Body of pancreas (tissue), 4 donors: ENCODE measurements at regions not wholly inside any gene's neighbourhood (a gene's known extent, or its start where the extent isn't known, plus 50 kb on each side); places are given as distances from the start of the nearest gene placed in this dataset.

Experiments used
- ATAC-seq: fragments of 150-250 bp; one replicate; pipeline ENCODE4 v1.9.1; 2016
- DNase-seq, 4 donors: peaks; one replicate each; pipeline ENCODE4 v3.0.0-alpha.2; 2019
- H3K27ac ChIP-seq, 4 donors: fragments of 200-600 bp; sonication (generic); 1 replicate in 3 of 4; 2 replicates in 1 of 4; pipeline versions ENCODE4 v1.5.1 to v1.6.1; 2016 to 2019; ENCODE audit warnings: mild to moderate bottlenecking in 1 of 4, mixed read lengths in 1 of 4, moderate library complexity in 1 of 4
- H3K27me3 ChIP-seq, 2 donors: fragments of 200-600 bp; sonication (generic); one replicate each; pipeline ENCODE4 v1.6.0; 2016; ENCODE audit warnings: mild to moderate bottlenecking in 1 of 2
- H3K36me3 ChIP-seq, 2 donors: fragments of 200-600 bp; sonication (generic); replicated peaks in 1 of 2; 2 replicates each; pipeline ENCODE4 v1.5.1; 2016; ENCODE audit warnings: low read depth in 2 of 2; ENCODE audit not compliant: insufficient read depth in 1 of 2
- H3K4me1 ChIP-seq: fragments of 200-600 bp; sonication (generic); one replicate; pipeline ENCODE4 v1.6.0; 2016
- H3K4me3 ChIP-seq, 2 donors: fragments of 200-600 bp; sonication (generic); 1 replicate in 1 of 2; 2 replicates in 1 of 2; pipeline ENCODE4 v1.5.1; 2016 to 2019
- H3K9me3 ChIP-seq, 3 donors: fragments of 200-600 bp; sonication (generic); 1 replicate in 2 of 3; 2 replicates in 1 of 3; pipeline ENCODE4 v1.5.1; 2016
- CTCF ChIP-seq, 7 experiments: fragments of 450-650 bp in 4 of 7; fragments of 200-600 bp in 3 of 7; sonication (generic) in 3 of 7; IDR thresholded peaks; one replicate each; pipeline ENCODE4 v1.5.1; 2016 to 2019; ENCODE audit warnings: antibody characterized with exemption in 7 of 7
- POLR2A ChIP-seq, 3 donors: fragments of 450-650 bp; IDR thresholded peaks; one replicate each; pipeline ENCODE4 v1.6.1; 2016; ENCODE audit warnings: antibody characterized with exemption in 3 of 3, mild to moderate bottlenecking in 2 of 3
- WGBS, 2 donors: methylation state at CpG; one replicate each; pipeline ENCODE4 v1.1.5; 2017; 5-methylcytosine and 5-hydroxymethylcytosine counted together
- intact Hi-C: fragments of 100-400 bp; cut with DNase I; formaldehyde crosslinking; loops from one replicate; pipeline ENCODE4 v1.15.1; 2023

- ATAC-seq (no peak), DNase-seq (no peak)
- intact Hi-C loops: no loop called here
- no peak overlapping the region for H3K27ac ChIP-seq
- H3K27me3 ChIP-seq: no peaks in the 10 kb centered on the region
- H3K36me3 ChIP-seq: no peaks in the 10 kb centered on the region
- no peak overlapping the region for H3K4me3 ChIP-seq
- TF ChIP-seq CTCF (IDR thresholded peaks at IDR 0.05): no peak
- no peak for TF ChIP-seq POLR2A (IDR thresholded peaks at IDR 0.05)
- no peaks in the 10 kb centered on the region for H3K9me3 ChIP-seq
- no peaks in the 10 kb centered on the region for H3K4me1 ChIP-seq
Observed at GRCh38 chr5:72695659-72696058, 120.8 kb upstream of the TNPO1 start.

- ATAC-seq: no peak
- TF ChIP-seq POLR2A (IDR thresholded peaks at IDR 0.05) (no peak), CTCF (IDR thresholded peaks at IDR 0.05) (no peak)
- WGBS, 2 donors: 87 to 92% methylated on average over 2 of the region's 2 CpGs
Observed at GRCh38 chr5:72694856-72695255, 121.6 kb upstream of the TNPO1 start.

GRCh38 chr5:72693546-72694205, 122.8 kb upstream of the TNPO1 start:
- TF ChIP-seq POLR2A (IDR thresholded peaks at IDR 0.05) (no peak), CTCF (IDR thresholded peaks at IDR 0.05) (no peak)
- intact Hi-C loops: no loop called here
- Histone ChIP-seq H3K36me3 (no peaks in the 10 kb centered on the region), H3K9me3 (no peaks in the 10 kb centered on the region), H3K27me3 (no peaks in the 10 kb centered on the region), H3K4me3 (no peak overlapping the region), H3K27ac (no peak overlapping the region), H3K4me1 (no peaks in the 10 kb centered on the region)
- ATAC-seq: no peak
- 49 to 52% methylated on average over 5 of the region's 5 CpGs for WGBS, 2 donors
- no peak for DNase-seq

More at GRCh38 chr5:72694856-72695255, 121.6 kb upstream of the TNPO1 start:
- no peaks in the 10 kb centered on the region for H3K4me1 ChIP-seq
- DNase-seq: no peak
- intact Hi-C loops: no loop called here
- no peak overlapping the region for H3K27ac ChIP-seq
- H3K4me3 ChIP-seq: no peak overlapping the region
- H3K27me3 ChIP-seq: no peaks in the 10 kb centered on the region
- H3K36me3 ChIP-seq: no peaks in the 10 kb centered on the region
- H3K9me3 ChIP-seq: no peaks in the 10 kb centered on the region

GRCh38 chr5:72692651-72693442, 123.6 kb upstream of the TNPO1 start:
- no peaks in the 10 kb centered on the region for H3K36me3 ChIP-seq
- no peaks in the 10 kb centered on the region for H3K9me3 ChIP-seq
- intact Hi-C loops: no loop called here
- DNase-seq (no peak), ATAC-seq (no peak)
- 54 to 55% methylated on average over 9 of the region's 9 CpGs for WGBS, 2 donors
- TF ChIP-seq CTCF (IDR thresholded peaks at IDR 0.05) (no peak), POLR2A (IDR thresholded peaks at IDR 0.05) (no peak)
- H3K27me3 ChIP-seq: no peaks in the 10 kb centered on the region
- no peak overlapping the region for H3K4me3 ChIP-seq
- no peak overlapping the region for H3K27ac ChIP-seq
- H3K4me1 ChIP-seq: no peaks in the 10 kb centered on the region
